Psoas muscle (tissue), 7 donors: ENCODE measurements at regions not wholly inside any gene's neighbourhood (a gene's known extent, or its start where the extent isn't known, plus 50 kb on each side); places are given as distances from the start of the nearest gene placed in this dataset.

Experiments used
- ATAC-seq, 4 donors: fragments of 200-7000 bp; cut with Tn5 transposase; one replicate each; pipeline ENCODE4 v1.9.1; 2020; ENCODE audit warnings: moderate library complexity in 3 of 4, mild to moderate bottlenecking in 2 of 4
- DNase-seq, 2 donors: peaks; one replicate each; pipeline ENCODE4 v3.0.0-alpha.2; 2020
- H3K27ac ChIP-seq: fragments of 200-600 bp; one replicate; pipeline ENCODE4 v1.8.0; 2022
- H3K27me3 ChIP-seq, 3 donors: fragments of 200-600 bp in 1 of 3; one replicate each; pipeline versions ENCODE4 v1.6.1 to v1.8.0; 2013 to 2022; ENCODE audit warnings: low read length in 2 of 3, mild to moderate bottlenecking in 2 of 3, moderate library complexity in 1 of 3; ENCODE audit not compliant: insufficient read depth in 3 of 3
- H3K36me3 ChIP-seq, 2 donors: fragments of 200-600 bp in 1 of 2; one replicate each; pipeline versions ENCODE4 v1.6.1 to v1.8.0; 2013 to 2022; ENCODE audit warnings: low read depth in 1 of 2, mild to moderate bottlenecking in 1 of 2, moderate library complexity in 1 of 2; ENCODE audit not compliant: insufficient read depth in 1 of 2
- H3K4me1 ChIP-seq: fragments of 200-600 bp; one replicate; pipeline ENCODE4 v1.8.0; 2022
- H3K4me3 ChIP-seq: fragments of 200-600 bp; one replicate; pipeline ENCODE4 v1.8.0; 2022; ENCODE audit warnings: mild to moderate bottlenecking
- H3K9me3 ChIP-seq: fragments of 200-600 bp; one replicate; pipeline ENCODE4 v1.8.0; 2022
- WGBS, 3 donors: extraction: QIAGEN DNeasy Blood & Tissue Kit; methylation state at CpG; one replicate each; pipeline versions ENCODE4 v1.1.6 to v1.1.7; 2013; 5-methylcytosine and 5-hydroxymethylcytosine counted together
- intact Hi-C, 2 donors: fragments of 100-400 bp; cut with DNase I; formaldehyde crosslinking; loops; one replicate each; pipeline versions ENCODE4 v1.11.0 to v1.14.2; 2022
- TF ChIP-seq, protein P1 (sequence below): fragments of 200-600 bp; IDR thresholded peaks from one replicate; pipeline ENCODE4 v1.8.0; 2022; ENCODE audit warnings: antibody characterized with exemption
- donor health status: healthy with polysubstance abuse.
- donor health status: DM: no; HTN: no; CAD: no; lungs with moderate emphysema.
- donor health status: Bipolar disorder and iron deficiency.
- donor health status: healthy.
- donor health status: DM: yes; HTN: yes; CAD: no.
- donor health status: DM: no; HTN: no; CAD: no.
- donor health status: DM: yes; HTN: yes; CAD: no.

DNA sequence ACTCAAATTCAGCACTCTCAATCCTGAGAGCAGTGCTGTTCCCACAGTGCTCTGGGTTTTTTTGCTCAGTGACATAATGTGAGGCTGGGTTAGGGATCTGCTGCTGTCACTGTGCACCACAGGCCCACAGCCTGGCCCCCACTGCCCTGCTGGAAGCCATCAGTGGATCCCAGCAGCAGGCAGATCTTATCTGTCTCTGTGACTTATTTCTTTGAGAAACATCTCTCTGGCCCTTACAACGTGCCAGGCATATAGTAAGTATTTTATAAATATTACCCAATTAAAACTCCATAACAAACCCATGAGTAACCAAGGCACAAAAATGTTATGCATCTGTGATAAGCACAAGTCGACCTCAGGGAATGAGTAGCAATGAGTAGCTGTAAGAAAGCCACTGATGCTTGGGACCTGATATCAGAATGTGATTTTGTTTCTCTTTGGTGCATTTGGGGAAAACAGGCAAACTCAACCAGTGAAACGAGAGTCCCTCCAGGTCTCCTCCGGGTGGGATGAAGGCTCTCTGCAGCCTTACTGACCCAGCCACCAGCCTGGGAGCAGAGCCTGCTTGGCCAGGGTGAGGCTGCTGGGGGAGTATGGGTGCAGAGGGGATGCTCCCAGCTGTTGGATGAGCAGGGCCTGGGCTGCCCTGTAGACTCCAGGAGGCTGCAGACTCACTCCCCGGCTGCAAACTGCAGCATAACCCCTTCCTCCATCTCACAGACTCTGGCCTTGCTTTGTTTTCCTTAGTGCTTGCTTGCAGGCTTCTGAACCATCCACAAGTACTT is 172.7 kb upstream of the LNX1 start:
- no peak for ATAC-seq
- intact Hi-C loops: no loop called here
- Histone ChIP-seq H3K4me3 (no peak overlapping the region), H3K27ac (no peak overlapping the region), H3K27me3 (no peaks in the 10 kb centered on the region), H3K9me3 (peaks cover 9% of the 10 kb centered on the region), H3K36me3 (no peaks in the 10 kb centered on the region), H3K4me1 (no peaks in the 10 kb centered on the region)
- TF ChIP-seq, protein P1, sequence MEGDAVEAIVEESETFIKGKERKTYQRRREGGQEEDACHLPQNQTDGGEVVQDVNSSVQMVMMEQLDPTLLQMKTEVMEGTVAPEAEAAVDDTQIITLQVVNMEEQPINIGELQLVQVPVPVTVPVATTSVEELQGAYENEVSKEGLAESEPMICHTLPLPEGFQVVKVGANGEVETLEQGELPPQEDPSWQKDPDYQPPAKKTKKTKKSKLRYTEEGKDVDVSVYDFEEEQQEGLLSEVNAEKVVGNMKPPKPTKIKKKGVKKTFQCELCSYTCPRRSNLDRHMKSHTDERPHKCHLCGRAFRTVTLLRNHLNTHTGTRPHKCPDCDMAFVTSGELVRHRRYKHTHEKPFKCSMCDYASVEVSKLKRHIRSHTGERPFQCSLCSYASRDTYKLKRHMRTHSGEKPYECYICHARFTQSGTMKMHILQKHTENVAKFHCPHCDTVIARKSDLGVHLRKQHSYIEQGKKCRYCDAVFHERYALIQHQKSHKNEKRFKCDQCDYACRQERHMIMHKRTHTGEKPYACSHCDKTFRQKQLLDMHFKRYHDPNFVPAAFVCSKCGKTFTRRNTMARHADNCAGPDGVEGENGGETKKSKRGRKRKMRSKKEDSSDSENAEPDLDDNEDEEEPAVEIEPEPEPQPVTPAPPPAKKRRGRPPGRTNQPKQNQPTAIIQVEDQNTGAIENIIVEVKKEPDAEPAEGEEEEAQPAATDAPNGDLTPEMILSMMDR: no peak
- WGBS, 3 donors: 54 to 59% (median 59%) methylated on average over 5 of the region's 5 CpGs
- DNase-seq: no peak

DNA sequence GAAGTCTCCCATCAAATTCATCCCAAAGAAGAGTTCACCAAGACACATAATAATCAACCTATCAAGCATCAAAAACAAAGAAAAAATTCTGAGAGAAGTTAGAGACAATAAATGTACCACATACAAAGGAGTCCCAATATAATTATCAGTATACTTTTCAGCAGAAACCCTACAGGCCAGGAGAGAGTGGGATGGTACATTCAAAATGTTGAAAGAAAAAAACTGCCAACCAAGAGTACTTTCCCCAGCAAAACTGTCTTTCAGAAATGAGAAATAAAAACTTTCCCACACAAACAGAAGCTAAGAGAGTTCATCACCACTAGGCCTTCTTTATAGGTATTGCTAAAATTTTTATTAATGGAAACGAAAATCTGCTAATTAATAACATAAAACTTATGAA is 164.4 kb upstream of the LNX1 start:
- Histone ChIP-seq H3K4me3 (no peak overlapping the region), H3K27me3 (no peaks in the 10 kb centered on the region), H3K9me3 (peaks cover 4% of the 10 kb centered on the region), H3K36me3 (no peaks in the 10 kb centered on the region), H3K27ac (no peak overlapping the region), H3K4me1 (no peaks in the 10 kb centered on the region)
- intact Hi-C loops: no loop called here
- ATAC-seq: no peak
- 36 to 86% (median 42%) methylated on average over 1 of the region's 1 CpG for WGBS, 3 donors
- DNase-seq: no peak
- TF ChIP-seq, protein P1: no peak

GRCh38 chr4:53752124-53752523 is 160.8 kb upstream of the LNX1 start:
- Histone ChIP-seq H3K9me3 (peaks cover 3% of the 10 kb centered on the region), H3K4me3 (no peak overlapping the region), H3K27me3 (no peaks in the 10 kb centered on the region), H3K36me3 (no peaks in the 10 kb centered on the region), H3K4me1 (no peaks in the 10 kb centered on the region), H3K27ac (no peak overlapping the region)
- DNase-seq: no peak
- no peak for ATAC-seq
- TF ChIP-seq, protein P1: no peak
- intact Hi-C loops: no loop called here
- 34 to 83% (median 38%) methylated on average over 2 of the region's 2 CpGs for WGBS, 3 donors

DNA sequence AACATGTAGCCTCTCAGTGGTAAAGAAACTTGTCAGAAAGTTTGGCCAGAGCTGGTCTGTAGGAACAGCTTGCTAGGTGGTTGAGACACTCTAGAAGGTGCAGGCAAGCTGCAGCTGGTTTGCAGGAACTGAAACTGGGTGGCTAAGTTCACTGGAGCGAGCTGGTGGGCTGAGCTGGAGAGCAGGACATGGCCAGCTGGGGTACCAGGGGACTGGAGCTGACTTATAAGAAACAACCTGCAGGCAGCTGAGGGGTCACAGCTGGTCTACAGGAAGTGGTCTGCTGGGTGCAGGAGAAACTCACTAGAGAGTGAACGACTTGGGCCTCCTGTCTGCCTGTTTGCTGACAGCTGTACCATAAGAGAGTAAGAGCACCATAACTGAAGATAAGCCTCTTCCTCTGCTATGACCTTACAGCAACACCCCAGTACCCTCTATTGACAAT is 157.1 kb upstream of the LNX1 start:
- intact Hi-C loops: no loop called here
- ATAC-seq: no peak

More for the DNA sequence above, 157.1 kb upstream of the LNX1 start:
- H3K36me3 ChIP-seq: no peaks in the 10 kb centered on the region
- WGBS, 3 donors: 51 to 65% (median 56%) methylated on average over 2 of the region's 2 CpGs
- H3K27me3 ChIP-seq: peaks cover 0 to 2% (median 0%) of the 10 kb centered on the region in 3 donors
- DNase-seq: no peak
- H3K27ac ChIP-seq: no peak overlapping the region
- H3K4me3 ChIP-seq: no peak overlapping the region
- no peaks in the 10 kb centered on the region for H3K4me1 ChIP-seq
- TF ChIP-seq, protein P1: no peak
- H3K9me3 ChIP-seq: no peaks in the 10 kb centered on the region
